Stomach (tissue), 8 donors: ENCODE measurements at regions not wholly inside any gene's neighbourhood (a gene's known extent, or its start where the extent isn't known, plus 50 kb on each side); places are given as distances from the start of the nearest gene placed in this dataset.

Experiments
- DNase-seq, 2 donors: peaks; one replicate each; pipeline versions ENCODE4 v3.0.0 to v3.0.0-alpha.2; 2013 to 2019
- H3K27ac ChIP-seq, 5 donors: fragments of 200-600 bp in 4 of 5; sonication (generic) in 4 of 5; one replicate each; pipeline ENCODE4 v1.5.1; 2013 to 2019; ENCODE audit warnings: mild to moderate bottlenecking in 1 of 5, moderate library complexity in 1 of 5
- H3K27me3 ChIP-seq, 3 donors: fragments of 200-600 bp; sonication (generic); one replicate each; pipeline ENCODE4 v1.5.1; 2017 to 2019; ENCODE audit warnings: mixed run types in 1 of 3
- H3K36me3 ChIP-seq, 4 donors: fragments of 200-600 bp; sonication (generic); 1 replicate in 3 of 4; 2 replicates in 1 of 4; pipeline ENCODE4 v1.5.1; 2016 to 2019
- H3K4me1 ChIP-seq, 4 donors: fragments of 200-600 bp; sonication (generic); one replicate each; pipeline ENCODE4 v1.5.1; 2016 to 2019
- H3K4me3 ChIP-seq, 4 donors: fragments of 200-600 bp; sonication (generic) in 3 of 4; one replicate each; pipeline ENCODE4 v1.5.1; 2016 to 2019; ENCODE audit warnings: mild to moderate bottlenecking in 1 of 4
- H3K9me3 ChIP-seq, 4 donors: fragments of 200-600 bp; sonication (generic); one replicate each; pipeline ENCODE4 v1.5.1; 2016 to 2019
- CTCF ChIP-seq, 7 experiments: fragments of 450-650 bp in 4 of 7; fragments of 200-600 bp in 3 of 7; sonication (generic) in 3 of 7; IDR thresholded peaks; one replicate each; pipeline ENCODE4 v1.5.1; 2016 to 2019; ENCODE audit warnings: antibody characterized with exemption in 7 of 7, control low read depth in 2 of 7, mild to moderate bottlenecking in 1 of 7
- EP300 ChIP-seq: sonication (generic); formaldehyde crosslinking; IDR thresholded peaks from one replicate; pipeline ENCODE4 v1.6.1; 2017; ENCODE audit warnings: antibody characterized with exemption
- POLR2A ChIP-seq, 4 donors: fragments of 450-650 bp; IDR thresholded peaks; one replicate each; pipeline ENCODE4 v1.6.1; 2016; ENCODE audit warnings: antibody characterized with exemption in 4 of 4, control low read depth in 2 of 4, mild to moderate bottlenecking in 1 of 4, moderate library complexity in 1 of 4
- POLR2AphosphoS5 ChIP-seq, 3 donors: sonication (generic); formaldehyde crosslinking; IDR thresholded peaks; one replicate each; pipeline ENCODE4 v1.6.1; 2016; ENCODE audit warnings: antibody characterized with exemption in 3 of 3
- WGBS, 5 donors: extraction: QIAGEN DNeasy Blood & Tissue Kit in 3 of 5; methylation state at CpG; one replicate each; pipeline versions ENCODE4 v1.1.5 to v1.1.7; 2013 to 2018; 5-methylcytosine and 5-hydroxymethylcytosine counted together
- intact Hi-C: fragments of 100-400 bp; cut with DNase I; formaldehyde crosslinking; loops from one replicate; pipeline ENCODE4 v1.15.1; 2023; ENCODE audit warnings: low total_unique reads
- donor health status: healthy with polysubstance abuse.
- donor health status: Bipolar disorder and iron deficiency.
- donor health status: healthy.

- no peak for DNase-seq
- Histone ChIP-seq H3K36me3 (no peaks in the 10 kb centered on the region), H3K9me3 (no peaks in the 10 kb centered on the region), H3K27me3 (peaks cover 0 to 9% (median 0%) of the 10 kb centered on the region in 3 donors), H3K4me1 (no peaks in the 10 kb centered on the region), H3K4me3 (no peak overlapping the region), H3K27ac (no peak overlapping the region)
- intact Hi-C loops: no loop called here
- 61 to 70% (median 67%) methylated on average over 4 of the region's 4 CpGs for WGBS, 5 donors
- TF ChIP-seq CTCF (IDR thresholded peaks at IDR 0.05) (no peak), POLR2A (IDR thresholded peaks at IDR 0.05) (no peak), POLR2AphosphoS5 (IDR thresholded peaks at IDR 0.05) (no peak), EP300 (no peak)
Observed at GRCh38 chrX:104392350-104392749, 137.6 kb upstream of the ESX1 start.

- Histone ChIP-seq H3K36me3 (no peaks in the 10 kb centered on the region), H3K27me3 (peaks cover 0 to 9% (median 0%) of the 10 kb centered on the region in 3 donors), H3K27ac (no peak overlapping the region), H3K4me1 (no peaks in the 10 kb centered on the region), H3K9me3 (no peaks in the 10 kb centered on the region), H3K4me3 (no peak overlapping the region)
- TF ChIP-seq EP300: no peak
- no peak for TF ChIP-seq POLR2AphosphoS5 (IDR thresholded peaks at IDR 0.05)
- no peak for TF ChIP-seq POLR2A (IDR thresholded peaks at IDR 0.05)
- no peak for TF ChIP-seq CTCF (IDR thresholded peaks at IDR 0.05)
- intact Hi-C loops: no loop called here
- no peak for DNase-seq
- WGBS, 5 donors: 45 to 68% (median 57%) methylated on average over 4 of the region's 4 CpGs
Observed at GRCh38 chrX:104391906-104392305, 137.2 kb upstream of the ESX1 start.

- H3K27me3 ChIP-seq: peaks cover 0 to 4% (median 0%) of the 10 kb centered on the region in 3 donors
- TF ChIP-seq CTCF (IDR thresholded peaks at IDR 0.05) (no peak), POLR2AphosphoS5 (IDR thresholded peaks at IDR 0.05) (no peak), POLR2A (IDR thresholded peaks at IDR 0.05) (no peak), EP300 (no peak)
- no peak overlapping the region for H3K27ac ChIP-seq
- H3K4me1 ChIP-seq: no peaks in the 10 kb centered on the region
- no peaks in the 10 kb centered on the region for H3K36me3 ChIP-seq
- H3K9me3 ChIP-seq: no peaks in the 10 kb centered on the region
- intact Hi-C loops: no loop called here
- no peak overlapping the region for H3K4me3 ChIP-seq
- WGBS, 5 donors: 48 to 87% (median 78%) methylated on average over 2 of the region's 2 CpGs
- DNase-seq: no peak
Observed at GRCh38 chrX:104376937-104377336, 122.2 kb upstream of the ESX1 start.

- H3K4me3 ChIP-seq: no peak overlapping the region
- H3K27me3 ChIP-seq: peaks cover 0 to 4% (median 0%) of the 10 kb centered on the region in 3 donors
- H3K9me3 ChIP-seq: no peaks in the 10 kb centered on the region
- H3K36me3 ChIP-seq: no peaks in the 10 kb centered on the region
- intact Hi-C loops: no loop called here
- no peaks in the 10 kb centered on the region for H3K4me1 ChIP-seq
- TF ChIP-seq POLR2AphosphoS5 (IDR thresholded peaks at IDR 0.05) (no peak), CTCF (IDR thresholded peaks at IDR 0.05) (no peak), POLR2A (IDR thresholded peaks at IDR 0.05) (no peak), EP300 (no peak)
- H3K27ac ChIP-seq: no peak overlapping the region
- WGBS, 5 donors: 27 to 69% (median 36%) methylated on average over 1 of the region's 1 CpG
- DNase-seq: no peak
Observed at GRCh38 chrX:104372547-104372946, 117.8 kb upstream of the ESX1 start.
